ENCODE measurements at regions not wholly inside any gene's neighbourhood (a gene's known extent, or its start where the extent isn't known, plus 50 kb on each side); places are given as distances from the start of the nearest gene placed in this dataset.
"Not testable (repeated sequence)": the region's sequence is repeated elsewhere in the genome, so short reads cannot be mapped to it uniquely, and the experiment has no call there.

- H3K27ac Mint-ChIP-seq, result no peak overlapping the region
These were observed 82.1 kb downstream of the TSN start for GRCh38 chr2:121837591-121837990.

GRCh38 chr2:121838551-121838950 lies 83.1 kb downstream of the TSN start:
- no peak for DNase-seq
- CTCF ChIA-PET, result no interaction called here
- H3K36me3 Mint-ChIP-seq (ENCODE audit: low read depth), result no peaks in the 10 kb centered on the region
- H3K9me3 Mint-ChIP-seq, result no peaks in the 10 kb centered on the region
- no peak overlapping the region for H3K27ac Mint-ChIP-seq
- no peaks in the 10 kb centered on the region for H3K4me1 Mint-ChIP-seq (ENCODE audit: low read depth)
- intact Hi-C loops (cut with micrococcal nuclease), result no loop called here
- no peak overlapping the region for H3K4me3 Mint-ChIP-seq
- H3K27me3 Mint-ChIP-seq (ENCODE audit: low read depth), result peaks cover 2% of the 10 kb centered on the region

More at GRCh38 chr2:121837591-121837990, 82.1 kb downstream of the TSN start:
- DNase-seq, result no peak
- no peaks in the 10 kb centered on the region for H3K36me3 Mint-ChIP-seq (ENCODE audit: low read depth)
- intact Hi-C loops (cut with micrococcal nuclease), result no loop called here
- CTCF ChIA-PET, result no interaction called here
- peaks cover 2% of the 10 kb centered on the region for H3K27me3 Mint-ChIP-seq (ENCODE audit: low read depth)
- no peaks in the 10 kb centered on the region for H3K4me1 Mint-ChIP-seq (ENCODE audit: low read depth)
- H3K9me3 Mint-ChIP-seq, result no peaks in the 10 kb centered on the region
- no peak overlapping the region for H3K4me3 Mint-ChIP-seq

DNA sequence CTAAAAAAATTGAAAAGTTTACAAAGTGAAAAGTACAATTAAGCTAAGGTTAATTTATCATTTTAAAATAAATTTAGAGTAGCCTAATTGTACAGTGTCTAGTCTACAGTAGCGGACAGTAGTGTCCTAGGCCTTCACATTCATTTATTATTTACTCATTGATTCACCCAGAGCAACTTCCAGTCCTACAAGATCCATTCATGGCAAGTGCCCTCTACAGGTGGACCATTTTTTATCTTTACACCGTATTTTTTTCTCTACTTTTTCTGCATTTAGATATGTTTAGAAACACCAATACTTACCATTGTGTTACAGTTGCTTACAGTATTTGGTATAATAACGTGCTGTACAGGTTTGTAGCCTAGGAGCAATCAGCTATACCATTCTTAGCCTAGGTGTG lies 84.1 kb downstream of the TSN start:
- CTCF ChIA-PET, result no interaction called here
- Mint-ChIP-seq H3K4me3 (no peak overlapping the region), H3K27me3 (ENCODE audit: low read depth) (peaks cover 2% of the 10 kb centered on the region), H3K27ac (no peak overlapping the region), H3K4me1 (ENCODE audit: low read depth) (no peaks in the 10 kb centered on the region), H3K36me3 (ENCODE audit: low read depth) (no peaks in the 10 kb centered on the region), H3K9me3 (no peaks in the 10 kb centered on the region)
- DNase-seq, result no peak
- intact Hi-C loops (cut with micrococcal nuclease), result no loop called here

DNA sequence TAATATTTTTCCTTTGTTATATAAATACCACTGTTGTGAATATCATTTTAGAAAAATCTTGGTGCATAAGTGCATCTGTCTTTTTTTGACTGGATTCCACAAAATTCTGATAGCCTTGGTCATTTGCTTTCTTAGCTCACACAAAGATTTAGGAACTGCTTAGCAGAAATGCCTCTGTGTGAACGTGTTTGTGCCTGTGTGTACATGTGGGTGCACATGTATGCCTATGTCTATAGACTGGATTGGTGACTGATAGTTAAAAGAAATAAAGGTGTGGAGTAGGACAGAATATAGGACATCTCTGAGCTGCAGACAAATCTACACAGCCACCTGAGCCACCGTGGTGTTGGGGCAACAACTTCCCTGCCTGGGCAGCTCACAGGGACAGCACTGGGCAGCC lies 93.8 kb downstream of the TSN start:
- Mint-ChIP-seq H3K36me3 (ENCODE audit: low read depth) (no peaks in the 10 kb centered on the region), H3K27ac (no peak overlapping the region), H3K4me3 (no peak overlapping the region), H3K4me1 (ENCODE audit: low read depth) (no peaks in the 10 kb centered on the region), H3K9me3 (no peaks in the 10 kb centered on the region), H3K27me3 (ENCODE audit: low read depth) (no peaks in the 10 kb centered on the region)
- intact Hi-C loops (cut with micrococcal nuclease), result no loop called here
- CTCF ChIA-PET, result no interaction called here
- no peak for DNase-seq

GRCh38 chr2:121853149-121853548 lies 97.7 kb downstream of the TSN start:
- DNase-seq; H3K4me3 Mint-ChIP-seq; H3K4me1 Mint-ChIP-seq (ENCODE audit: low read depth); intact Hi-C loops (cut with micrococcal nuclease); H3K27ac Mint-ChIP-seq; CTCF ChIA-PET; H3K9me3 Mint-ChIP-seq; H3K36me3 Mint-ChIP-seq (ENCODE audit: low read depth): not testable (repeated sequence)
- H3K27me3 Mint-ChIP-seq (ENCODE audit: low read depth), result peaks cover 11% of the 10 kb centered on the region

DNA sequence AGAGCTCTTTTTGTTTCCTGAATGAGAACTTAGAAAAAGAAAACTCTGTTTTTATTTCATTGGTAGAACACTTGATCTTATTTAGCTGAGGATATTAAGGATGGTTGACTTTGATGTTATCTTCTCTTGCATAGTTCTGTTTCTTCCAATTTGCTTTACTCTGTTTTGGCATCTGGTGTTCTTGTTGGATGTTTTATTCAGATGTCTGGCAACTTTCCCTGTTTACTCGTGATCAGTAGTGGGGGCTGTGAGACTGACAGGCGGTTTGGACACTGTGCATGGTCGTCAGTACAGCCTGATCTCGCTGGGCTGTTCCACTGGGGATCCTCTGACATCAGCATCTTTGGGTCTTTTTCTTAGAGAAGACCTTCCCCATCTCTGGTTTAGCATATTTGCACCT lies 100.1 kb downstream of the TSN start:
- Mint-ChIP-seq H3K27me3 (ENCODE audit: low read depth) (peaks cover 20% of the 10 kb centered on the region), H3K4me3 (no peak overlapping the region), H3K9me3 (no peaks in the 10 kb centered on the region), H3K27ac (no peak overlapping the region), H3K4me1 (ENCODE audit: low read depth) (no peaks in the 10 kb centered on the region), H3K36me3 (ENCODE audit: low read depth) (no peaks in the 10 kb centered on the region)
- intact Hi-C loops (cut with micrococcal nuclease), result no loop called here
- no peak for DNase-seq
- CTCF ChIA-PET, result interaction anchor here (1.3 kb wide), 1 partner anchor 44 kb away, joined by 3 read pairs; no protein-coding TSS in a partner anchor

DNA sequence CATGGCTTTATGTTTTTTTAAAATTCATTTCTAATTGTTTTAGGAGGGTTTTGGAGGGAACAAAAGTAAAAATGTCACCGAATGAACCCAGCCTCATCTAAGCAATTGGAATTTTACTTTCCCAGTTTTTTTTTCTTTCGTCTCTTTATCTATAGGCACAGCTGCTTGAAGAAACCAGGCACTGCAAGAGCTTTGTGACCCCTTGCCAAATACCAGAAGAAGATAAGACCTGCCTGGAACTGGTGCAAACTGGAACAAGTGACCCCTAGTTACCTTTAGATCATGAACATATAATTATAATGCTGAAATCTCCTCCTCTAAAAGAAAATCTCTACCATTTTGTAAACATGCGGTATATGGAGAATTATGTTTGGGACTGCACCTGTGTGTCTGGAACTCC lies 100.9 kb downstream of the TSN start:
- peaks cover 24% of the 10 kb centered on the region for H3K27me3 Mint-ChIP-seq (ENCODE audit: low read depth)
- no peak for DNase-seq
- H3K4me1 Mint-ChIP-seq (ENCODE audit: low read depth), result no peaks in the 10 kb centered on the region
- CTCF ChIA-PET, result no interaction called here
- H3K4me3 Mint-ChIP-seq, result no peak overlapping the region
- H3K9me3 Mint-ChIP-seq, result no peaks in the 10 kb centered on the region
- H3K27ac Mint-ChIP-seq, result no peak overlapping the region
- intact Hi-C loops (cut with micrococcal nuclease), result no loop called here
- H3K36me3 Mint-ChIP-seq (ENCODE audit: low read depth), result no peaks in the 10 kb centered on the region

DNA sequence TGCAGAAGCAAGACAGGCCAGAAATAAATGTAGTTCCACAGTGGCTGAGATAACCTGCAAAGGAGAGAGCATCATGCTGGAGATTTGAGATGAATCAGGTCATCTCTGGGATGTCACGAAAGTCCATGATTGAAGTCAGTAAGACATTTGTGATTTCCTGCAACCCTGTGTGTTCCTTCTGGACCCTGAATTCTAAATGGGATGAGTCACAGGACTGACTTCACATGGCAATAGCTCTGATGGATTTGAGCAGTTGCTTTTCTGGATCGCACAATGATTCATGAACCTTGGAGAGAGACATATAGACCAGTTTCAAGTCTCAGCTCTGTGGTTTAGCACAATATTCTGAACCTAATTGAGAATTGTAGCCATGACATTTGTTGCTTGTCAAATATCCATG lies 102.9 kb downstream of the TSN start:
- CTCF ChIA-PET, result no interaction called here
- H3K36me3 Mint-ChIP-seq (ENCODE audit: low read depth), result no peaks in the 10 kb centered on the region
- intact Hi-C loops (cut with micrococcal nuclease), result no loop called here
- no peak overlapping the region for H3K4me3 Mint-ChIP-seq
- no peaks in the 10 kb centered on the region for H3K4me1 Mint-ChIP-seq (ENCODE audit: low read depth)
- no peak for DNase-seq
- H3K27me3 Mint-ChIP-seq (ENCODE audit: low read depth), result peaks cover 26% of the 10 kb centered on the region
- H3K9me3 Mint-ChIP-seq, result no peaks in the 10 kb centered on the region
- no peak overlapping the region for H3K27ac Mint-ChIP-seq

GRCh38 chr2:121858847-121859246 lies 103.4 kb downstream of the TSN start:
- no peak overlapping the region for H3K27ac Mint-ChIP-seq
- peaks cover 27% of the 10 kb centered on the region for H3K27me3 Mint-ChIP-seq (ENCODE audit: low read depth)
- no peaks in the 10 kb centered on the region for H3K36me3 Mint-ChIP-seq (ENCODE audit: low read depth)
- H3K9me3 Mint-ChIP-seq, result peaks cover 1% of the 10 kb centered on the region
- no peak overlapping the region for H3K4me3 Mint-ChIP-seq
- DNase-seq, result no peak
- CTCF ChIA-PET, result no interaction called here
- intact Hi-C loops (cut with micrococcal nuclease), result no loop called here
- H3K4me1 Mint-ChIP-seq (ENCODE audit: low read depth), result no peaks in the 10 kb centered on the region

- no peaks in the 10 kb centered on the region for H3K4me1 Mint-ChIP-seq (ENCODE audit: low read depth)
- no peaks in the 10 kb centered on the region for H3K36me3 Mint-ChIP-seq (ENCODE audit: low read depth)
- CTCF ChIA-PET, result no interaction called here
- H3K27ac Mint-ChIP-seq, result no peak overlapping the region
- intact Hi-C loops (cut with micrococcal nuclease), result no loop called here
- no peak overlapping the region for H3K4me3 Mint-ChIP-seq
- H3K9me3 Mint-ChIP-seq, result peaks cover 2% of the 10 kb centered on the region
- peaks cover 25% of the 10 kb centered on the region for H3K27me3 Mint-ChIP-seq (ENCODE audit: low read depth)
- no peak for DNase-seq
These were observed 104.7 kb downstream of the TSN start for GRCh38 chr2:121860033-121860757.

DNA sequence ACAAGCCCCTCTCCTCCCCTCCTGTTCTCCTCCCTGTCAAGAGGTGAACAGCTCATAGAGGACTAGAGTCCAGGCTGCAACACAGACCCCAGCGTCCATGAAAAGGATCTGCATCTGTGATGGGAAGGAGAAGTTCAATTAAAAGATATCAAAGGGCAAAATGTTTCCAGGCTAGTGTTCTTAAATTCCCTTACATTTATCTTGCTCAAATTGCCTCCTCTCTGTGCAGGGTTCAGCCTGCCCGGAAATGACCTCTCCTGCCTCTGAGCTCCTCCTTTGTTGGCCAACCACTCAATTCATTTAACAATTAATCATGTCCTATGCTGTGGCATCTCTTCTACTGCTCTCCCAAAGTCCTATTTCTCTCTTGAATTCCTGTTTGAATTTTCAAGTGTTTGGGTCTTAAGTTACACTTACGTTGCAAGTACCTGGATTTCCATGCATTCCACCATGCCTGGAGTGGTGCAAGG lies 105.3 kb downstream of the TSN start:
- no peak overlapping the region for H3K27ac Mint-ChIP-seq
- CTCF ChIA-PET, result no interaction called here

GRCh38 chr2:121862286-121862685 lies 106.8 kb downstream of the TSN start:
- H3K36me3 Mint-ChIP-seq (ENCODE audit: low read depth), result no peaks in the 10 kb centered on the region
- no peak overlapping the region for H3K27ac Mint-ChIP-seq
- DNase-seq, result no peak
- peaks cover 19% of the 10 kb centered on the region for H3K27me3 Mint-ChIP-seq (ENCODE audit: low read depth)
- CTCF ChIA-PET, result no interaction called here
- H3K4me3 Mint-ChIP-seq, result no peak overlapping the region
- intact Hi-C loops (cut with micrococcal nuclease), result no loop called here
- peaks cover 2% of the 10 kb centered on the region for H3K9me3 Mint-ChIP-seq
- H3K4me1 Mint-ChIP-seq (ENCODE audit: low read depth), result no peaks in the 10 kb centered on the region

More for the DNA sequence above, 105.3 kb downstream of the TSN start:
- DNase-seq, result no peak
- Mint-ChIP-seq H3K4me1 (ENCODE audit: low read depth) (no peaks in the 10 kb centered on the region), H3K36me3 (ENCODE audit: low read depth) (no peaks in the 10 kb centered on the region), H3K9me3 (peaks cover 2% of the 10 kb centered on the region), H3K27me3 (ENCODE audit: low read depth) (peaks cover 25% of the 10 kb centered on the region), H3K4me3 (no peak overlapping the region)
- intact Hi-C loops (cut with micrococcal nuclease), result no loop called here

GRCh38 chr2:121865914-121866313 lies 110.5 kb downstream of the TSN start:
- no peak for DNase-seq
- Mint-ChIP-seq H3K4me3 (no peak overlapping the region), H3K4me1 (ENCODE audit: low read depth) (no peaks in the 10 kb centered on the region), H3K27ac (no peak overlapping the region), H3K9me3 (peaks cover 2% of the 10 kb centered on the region), H3K27me3 (ENCODE audit: low read depth) (peaks cover 7% of the 10 kb centered on the region), H3K36me3 (ENCODE audit: low read depth) (no peaks in the 10 kb centered on the region)
- intact Hi-C loops (cut with micrococcal nuclease), result no loop called here
- CTCF ChIA-PET, result no interaction called here
